Chondrocyte (in vitro differentiated cells): ENCODE measurements at regions not wholly inside any gene's neighbourhood (a gene's known extent, or its start where the extent isn't known, plus 50 kb on each side); places are given as distances from the start of the nearest gene placed in this dataset.

Experiments used
- DNase-seq: peaks from one replicate; pipeline ENCODE4 v3.0.0; 2021; ENCODE audit warnings: mixed read lengths, low spot score
- H3K27ac Mint-ChIP-seq: one replicate; pipeline ENCODE4 v1.8.0; 2021; ENCODE audit warnings: mild to moderate bottlenecking, moderate library complexity, mixed read lengths; ENCODE audit not compliant: unreplicated experiment
- H3K27me3 Mint-ChIP-seq: 2 replicates; pipeline ENCODE4 v1.8.0; 2021; ENCODE audit warnings: low read depth, mixed read lengths
- H3K36me3 Mint-ChIP-seq: 2 replicates; pipeline ENCODE4 v1.8.0; 2021; ENCODE audit warnings: low read depth, mixed read lengths
- H3K4me1 Mint-ChIP-seq: 2 replicates; pipeline ENCODE4 v1.8.0; 2021; ENCODE audit warnings: low read depth, mild to moderate bottlenecking, mixed read lengths
- H3K4me3 Mint-ChIP-seq: one replicate; pipeline ENCODE4 v1.8.0; 2021; ENCODE audit warnings: mild to moderate bottlenecking, moderate library complexity, mixed read lengths; ENCODE audit not compliant: unreplicated experiment
- H3K9me3 Mint-ChIP-seq: 2 replicates; pipeline ENCODE4 v1.8.0; 2021; ENCODE audit warnings: low read depth, mixed read lengths
- CTCF ChIP-seq: fragments of 200-600 bp; sonication (generic); IDR thresholded peaks from 2 replicates; pipeline ENCODE4 v1.5.0; 2021; ENCODE audit warnings: antibody characterized with exemption, mild to moderate bottlenecking, moderate library complexity

GRCh38 chr10:131009791-131010190 is 301.7 kb downstream of the TCERG1L start:
- TF ChIP-seq CTCF: no peak
- H3K27ac Mint-ChIP-seq: no peak overlapping the region
- DNase-seq: no peak
- no peaks in the 10 kb centered on the region for H3K36me3 Mint-ChIP-seq
- no peaks in the 10 kb centered on the region for H3K27me3 Mint-ChIP-seq
- H3K9me3 Mint-ChIP-seq: peaks cover 28% of the 10 kb centered on the region
- H3K4me1 Mint-ChIP-seq: no peaks in the 10 kb centered on the region
- no peak overlapping the region for H3K4me3 Mint-ChIP-seq

DNA sequence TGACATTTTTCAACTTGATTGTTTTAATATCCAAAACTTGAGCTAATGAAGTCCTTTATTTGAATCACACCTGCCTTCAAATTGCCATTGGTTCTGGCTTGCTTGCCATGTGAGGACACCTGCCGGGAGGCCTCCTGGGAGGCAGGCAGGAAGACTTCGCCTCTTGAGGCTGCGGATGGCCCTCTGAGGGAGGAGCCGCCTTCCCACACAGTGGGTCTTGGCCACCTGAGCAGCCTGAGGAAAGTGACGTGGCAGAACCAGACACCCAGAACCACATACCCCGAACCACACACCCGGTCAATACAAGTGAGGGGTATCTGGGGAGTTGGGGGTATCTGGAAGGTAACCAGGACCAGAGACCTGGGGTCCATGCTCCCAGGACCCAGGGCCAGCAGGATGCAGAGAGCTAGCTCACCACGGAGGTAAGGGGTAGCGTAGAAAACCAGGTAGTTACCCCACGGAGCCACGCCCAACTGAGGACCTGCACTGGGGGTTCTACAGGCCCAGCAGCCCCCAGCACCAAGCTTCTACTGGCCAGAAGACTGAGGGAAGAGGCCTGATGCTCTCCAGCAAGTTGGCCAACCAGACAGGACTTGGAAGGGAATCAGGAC is 300.5 kb downstream of the TCERG1L start:
- Mint-ChIP-seq H3K4me1 (no peaks in the 10 kb centered on the region), H3K36me3 (peaks cover 1% of the 10 kb centered on the region), H3K27me3 (no peaks in the 10 kb centered on the region), H3K4me3 (no peak overlapping the region), H3K27ac (no peak overlapping the region), H3K9me3 (peaks cover 30% of the 10 kb centered on the region)
- no peak for TF ChIP-seq CTCF
- DNase-seq: no peak

DNA sequence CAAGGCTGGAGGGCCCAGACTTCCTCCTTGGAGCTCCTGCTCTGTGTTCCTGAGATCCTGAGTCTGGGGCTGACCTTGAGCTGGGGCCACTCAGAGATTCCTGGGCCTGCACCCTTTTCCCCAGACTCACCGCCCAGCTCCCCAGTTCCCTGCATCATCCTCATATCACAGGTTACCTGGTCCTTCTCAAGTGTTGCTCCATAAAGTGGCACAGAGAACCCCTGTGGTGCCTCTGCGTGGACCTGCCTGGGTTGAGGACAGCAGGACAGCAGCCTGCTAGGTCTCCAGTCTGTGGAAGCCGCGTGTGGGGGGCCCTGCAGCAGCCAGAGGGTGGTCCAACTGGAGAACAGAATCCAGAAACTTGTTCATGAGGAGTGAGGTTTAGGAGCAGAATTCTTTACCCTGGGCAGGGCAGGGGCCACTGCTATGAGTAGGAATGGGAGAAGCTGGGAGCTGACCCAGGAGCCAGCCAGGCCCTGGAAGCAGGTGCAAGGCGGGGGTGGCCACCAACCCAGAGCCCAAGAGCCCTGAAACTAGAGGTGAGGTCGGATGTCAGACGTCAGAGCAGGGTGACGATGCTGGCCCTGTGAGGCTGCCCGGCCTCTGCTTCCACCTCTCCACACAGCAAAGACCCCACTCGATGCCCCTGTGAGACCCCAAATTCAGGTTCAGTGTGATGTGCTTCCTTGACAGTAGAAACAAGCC is 299.4 kb downstream of the TCERG1L start:
- no peak overlapping the region for H3K27ac Mint-ChIP-seq
- H3K27me3 Mint-ChIP-seq: no peaks in the 10 kb centered on the region
- peaks cover 1% of the 10 kb centered on the region for H3K36me3 Mint-ChIP-seq
- no peaks in the 10 kb centered on the region for H3K4me1 Mint-ChIP-seq
- DNase-seq: no peak
- H3K9me3 Mint-ChIP-seq: peaks cover 26% of the 10 kb centered on the region
- H3K4me3 Mint-ChIP-seq: no peak overlapping the region
- no peak for TF ChIP-seq CTCF

DNA sequence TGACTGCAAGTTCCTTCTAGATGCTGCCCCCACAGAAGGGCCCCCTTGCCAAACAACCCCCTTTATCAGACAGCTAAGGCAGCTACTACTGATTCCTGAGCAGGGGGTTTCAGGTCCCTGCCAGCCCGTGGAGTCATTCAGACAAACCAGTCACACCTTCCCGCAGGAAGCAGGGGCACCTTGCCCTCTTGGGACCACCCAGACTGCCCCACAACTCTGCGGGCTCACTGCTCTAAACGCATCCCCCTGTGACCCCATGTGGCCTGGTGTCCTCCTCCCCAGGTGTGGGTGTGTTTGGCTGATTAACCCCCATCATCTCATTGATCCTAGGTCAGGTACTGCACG is 298.9 kb downstream of the TCERG1L start:
- Mint-ChIP-seq H3K36me3 (peaks cover 1% of the 10 kb centered on the region), H3K27me3 (no peaks in the 10 kb centered on the region), H3K4me3 (no peak overlapping the region), H3K27ac (no peak overlapping the region), H3K9me3 (peaks cover 24% of the 10 kb centered on the region), H3K4me1 (no peaks in the 10 kb centered on the region)
- no peak for DNase-seq
- TF ChIP-seq CTCF: no peak

GRCh38 chr10:131013281-131013912 is 298.1 kb downstream of the TCERG1L start:
- no peak overlapping the region for H3K4me3 Mint-ChIP-seq
- peaks cover 26% of the 10 kb centered on the region for H3K9me3 Mint-ChIP-seq
- no peaks in the 10 kb centered on the region for H3K27me3 Mint-ChIP-seq
- H3K4me1 Mint-ChIP-seq: no peaks in the 10 kb centered on the region
- peaks cover 1% of the 10 kb centered on the region for H3K36me3 Mint-ChIP-seq
- no peak for TF ChIP-seq CTCF
- no peak overlapping the region for H3K27ac Mint-ChIP-seq
- DNase-seq: peak; percentile 61
